Bronchial epithelial cell (primary cell): ENCODE measurements at regions not wholly inside any gene's neighbourhood (a gene's known extent, or its start where the extent isn't known, plus 50 kb on each side); places are given as distances from the start of the nearest gene placed in this dataset.

Experiments
- DNase-seq: peaks from one replicate; pipeline ENCODE4 v3.0.0-alpha.2; 2010; ENCODE audit warnings: low read depth
- FAIRE-seq: peaks from 2 replicates; lab custom pipeline; 2011; peaks lifted over from hg19 to GRCh38; lab: Jason Lieb, UNC
- H3K27me3 ChIP-seq: 2 replicates; pipeline ENCODE4 v1.5.1; 2011; ENCODE audit warnings: low read length; ENCODE audit not compliant: control insufficient read depth, insufficient read depth
- H3K36me3 ChIP-seq: 2 replicates; pipeline ENCODE4 v1.5.1; 2011; ENCODE audit warnings: low read length; ENCODE audit not compliant: control insufficient read depth, insufficient read depth
- H3K4me3 ChIP-seq: 2 replicates; pipeline ENCODE4 v1.5.1; 2011; ENCODE audit warnings: mild to moderate bottlenecking, low read depth, low read length, control low read depth
- CTCF ChIP-seq: IDR thresholded peaks from 2 replicates; pipeline ENCODE4 v1.5.1; 2011; ENCODE audit warnings: mild to moderate bottlenecking, moderate library complexity, low read length, control low read depth, inconsistent platforms; ENCODE audit not compliant: insufficient read depth, severe bottlenecking

GRCh38 chr21:38980416-38981313, 174.9 kb downstream of the ETS2 start:
- FAIRE-seq (no peak), DNase-seq (no peak)
- H3K36me3 ChIP-seq, result no peaks in the 10 kb centered on the region
- no peak overlapping the region for H3K4me3 ChIP-seq
- no peak for TF ChIP-seq CTCF
- H3K27me3 ChIP-seq, result no peaks in the 10 kb centered on the region

GRCh38 chr21:38979271-38980121, 173.8 kb downstream of the ETS2 start:
- no peaks in the 10 kb centered on the region for H3K36me3 ChIP-seq
- no peak overlapping the region for H3K4me3 ChIP-seq
- no peaks in the 10 kb centered on the region for H3K27me3 ChIP-seq
- peak; percentile 50 for DNase-seq
- no peak for TF ChIP-seq CTCF
- FAIRE-seq, result no peak

GRCh38 chr21:38976900-38977299, 171.2 kb downstream of the ETS2 start:
- DNase-seq (no peak), FAIRE-seq (peak; percentile 32)
- no peak for TF ChIP-seq CTCF
- Histone ChIP-seq H3K36me3 (no peaks in the 10 kb centered on the region), H3K4me3 (no peak overlapping the region), H3K27me3 (no peaks in the 10 kb centered on the region)

GRCh38 chr21:38973552-38973951, 167.8 kb downstream of the ETS2 start:
- no peak for TF ChIP-seq CTCF
- H3K4me3 ChIP-seq, result no peak overlapping the region
- no peak for FAIRE-seq

GRCh38 chr21:38972078-38972477, 166.3 kb downstream of the ETS2 start:
- H3K27me3 ChIP-seq, result no peaks in the 10 kb centered on the region
- H3K4me3 ChIP-seq, result no peak overlapping the region
- no peaks in the 10 kb centered on the region for H3K36me3 ChIP-seq
- no peak for FAIRE-seq
- DNase-seq, result no peak
- TF ChIP-seq CTCF, result no peak

More at GRCh38 chr21:38973552-38973951, 167.8 kb downstream of the ETS2 start:
- no peak for DNase-seq
- no peaks in the 10 kb centered on the region for H3K27me3 ChIP-seq
- no peaks in the 10 kb centered on the region for H3K36me3 ChIP-seq
